ENCODE measurements at regions not wholly inside any gene's neighbourhood (a gene's known extent, or its start where the extent isn't known, plus 50 kb on each side); places are given as distances from the start of the nearest gene placed in this dataset.
A peak's percentile ranks its signal among the peaks of the same experiment; 100 is the strongest.
"Not testable (repeated sequence)": the region's sequence is repeated elsewhere in the genome, so short reads cannot be mapped to it uniquely, and the experiment has no call there.

GRCh38 chr3:17845026-17845812 is 102.8 kb upstream of the TBC1D5 start:
- DNase-seq (ENCODE audit: low read depth in 2 of 2, low spot score in 1 of 2), result no peak

- no peak for DNase-seq (ENCODE audit: low read depth in 2 of 2, low spot score in 1 of 2)
These were observed 101.8 kb upstream of the TBC1D5 start for GRCh38 chr3:17844236-17844635.

DNA sequence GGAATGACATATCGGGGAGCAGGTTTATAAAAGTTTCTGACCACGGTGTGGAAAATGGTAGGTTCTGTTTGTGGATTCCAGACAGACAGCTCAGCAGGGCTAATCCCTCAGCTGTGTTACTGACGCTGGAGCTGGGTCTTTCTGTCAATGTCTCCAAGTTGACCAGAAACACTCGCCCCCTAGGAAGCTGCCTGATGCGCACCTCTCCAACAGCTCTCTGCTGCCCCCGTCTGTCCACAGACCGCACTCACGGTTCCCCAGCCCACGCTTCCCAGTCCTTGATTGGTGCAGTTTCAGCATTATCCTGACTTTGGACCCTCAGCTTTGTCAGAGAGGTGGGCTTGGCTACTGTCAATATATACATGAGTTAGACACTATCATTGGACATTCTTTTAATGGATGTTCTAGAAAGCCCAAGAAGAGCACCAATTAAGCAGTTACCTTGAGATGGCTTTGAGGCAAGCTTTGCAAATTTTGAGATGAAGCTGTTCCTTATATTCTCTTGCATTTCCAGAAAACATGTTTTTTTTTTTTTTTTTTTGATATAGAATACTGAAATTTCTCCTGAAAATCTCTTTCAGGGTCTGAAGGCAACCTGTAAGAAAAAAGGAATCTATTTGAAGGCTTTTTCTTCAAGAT is 98.9 kb upstream of the TBC1D5 start:
- DNase-seq (ENCODE audit: low read depth in 2 of 2, low spot score in 1 of 2), result peak; percentile 37 to 57

DNA sequence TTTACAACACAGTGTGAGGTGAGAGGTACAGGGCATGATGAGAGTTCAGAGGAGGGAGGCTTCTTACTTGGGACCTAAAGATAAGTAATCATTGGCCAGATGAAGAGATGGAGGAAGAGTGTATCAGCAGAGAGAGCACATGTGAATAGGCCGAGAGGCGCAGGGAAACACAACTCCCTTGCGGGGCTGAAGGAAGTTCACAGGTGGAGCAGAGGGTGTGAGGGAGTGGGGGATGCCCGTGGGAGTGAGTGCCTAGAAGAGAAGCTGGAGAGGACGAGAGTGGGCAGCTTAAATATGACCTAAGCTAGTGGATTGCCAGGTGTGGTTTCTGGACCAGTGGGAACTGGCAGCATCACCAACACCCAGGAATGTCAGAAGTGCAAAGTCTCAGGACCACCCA is 98.2 kb upstream of the TBC1D5 start:
- DNase-seq (ENCODE audit: low read depth in 2 of 2, low spot score in 1 of 2), result no peak

DNA sequence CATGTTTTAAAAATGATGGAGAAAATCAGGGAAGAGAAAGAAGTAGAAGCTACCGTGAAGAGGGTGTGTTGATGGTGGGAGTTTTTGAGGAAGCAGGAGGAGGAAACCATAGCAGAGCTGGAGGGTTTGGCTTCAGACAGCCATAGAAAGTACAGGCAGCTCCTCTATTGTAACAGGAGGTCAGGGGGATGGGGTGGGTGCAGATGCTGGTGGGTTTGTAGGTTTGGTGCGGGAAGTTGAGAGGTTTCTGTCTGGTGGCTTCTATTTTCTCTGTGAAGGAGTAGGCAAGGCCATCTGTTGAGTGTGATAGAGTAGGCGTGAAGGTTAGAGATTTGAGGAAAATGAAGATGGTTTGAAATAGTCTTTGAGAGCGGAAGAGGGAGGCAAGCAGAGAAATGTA is 97.7 kb upstream of the TBC1D5 start:
- no peak for DNase-seq (ENCODE audit: low read depth in 2 of 2, low spot score in 1 of 2)

GRCh38 chr3:17836919-17837318 is 94.5 kb upstream of the TBC1D5 start:
- DNase-seq (ENCODE audit: low read depth in 2 of 2, low spot score in 1 of 2), result no peak

- DNase-seq (ENCODE audit: low read depth in 2 of 2, low spot score in 1 of 2), result no peak
These were observed 93.7 kb upstream of the TBC1D5 start for GRCh38 chr3:17836092-17836491.

DNA sequence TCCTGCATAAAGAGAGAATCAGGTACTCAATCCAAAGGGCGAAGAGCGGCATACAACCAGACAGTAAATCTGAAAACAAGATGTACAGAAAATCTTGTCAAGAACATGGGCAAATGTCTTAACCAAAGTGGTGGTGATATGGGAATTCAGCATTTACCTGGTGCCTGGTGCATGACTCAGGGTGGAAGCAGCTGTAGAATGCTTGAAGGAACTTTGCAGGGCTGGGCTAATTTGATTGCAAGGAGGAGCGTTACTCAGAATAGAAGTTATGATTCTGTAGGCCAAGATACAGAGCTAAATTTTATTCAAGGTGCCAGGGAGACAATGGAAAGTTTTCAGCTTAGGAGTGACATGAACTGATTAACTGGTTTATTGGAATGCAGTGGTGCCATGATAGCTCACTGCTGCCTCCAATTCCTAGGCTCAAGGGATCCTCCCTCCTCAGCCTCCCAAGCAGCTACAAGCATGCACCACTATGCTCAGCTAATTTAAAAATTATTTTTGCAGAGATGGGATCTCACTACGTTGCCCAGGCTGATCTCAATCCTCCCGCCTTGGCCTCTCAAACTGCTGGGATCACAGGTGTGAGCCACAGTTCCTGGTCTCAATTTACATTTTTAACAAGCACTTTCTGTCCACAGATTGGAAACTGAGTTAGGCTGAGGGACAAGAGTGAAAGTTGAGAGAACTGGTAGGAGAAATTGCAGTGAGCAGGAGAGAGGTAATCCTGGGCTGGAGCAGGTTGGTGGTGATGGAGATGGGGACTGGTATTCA is 91.5 kb upstream of the TBC1D5 start:
- no peak for DNase-seq (ENCODE audit: low read depth in 2 of 2, low spot score in 1 of 2)

DNA sequence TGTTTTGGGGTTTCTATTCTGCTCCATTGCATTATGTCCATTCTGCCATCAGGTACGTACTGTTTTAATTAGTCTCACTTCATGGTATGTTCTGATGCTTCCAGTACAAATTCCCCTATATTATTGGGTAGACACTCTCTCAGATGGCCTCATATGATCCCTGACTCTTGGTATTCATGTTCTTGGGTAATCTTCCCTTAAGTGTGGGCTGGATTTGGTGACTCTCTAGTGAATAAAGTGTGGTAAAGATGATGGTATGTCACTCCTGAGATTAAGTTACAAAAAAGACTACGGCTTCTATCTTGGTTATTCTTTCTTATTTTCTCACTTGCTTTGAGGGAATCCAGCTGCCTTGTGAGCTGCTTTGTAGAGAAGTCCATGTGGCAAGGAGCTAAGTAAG is 89.6 kb upstream of the TBC1D5 start:
- no peak for DNase-seq (ENCODE audit: low read depth in 2 of 2, low spot score in 1 of 2)

- no peak for DNase-seq (ENCODE audit: low read depth in 2 of 2, low spot score in 1 of 2)
These were observed 88.9 kb upstream of the TBC1D5 start for GRCh38 chr3:17831366-17831765.

GRCh38 chr3:17830788-17831187 is 88.4 kb upstream of the TBC1D5 start:
- DNase-seq (ENCODE audit: low read depth in 2 of 2, low spot score in 1 of 2), result no peak

DNA sequence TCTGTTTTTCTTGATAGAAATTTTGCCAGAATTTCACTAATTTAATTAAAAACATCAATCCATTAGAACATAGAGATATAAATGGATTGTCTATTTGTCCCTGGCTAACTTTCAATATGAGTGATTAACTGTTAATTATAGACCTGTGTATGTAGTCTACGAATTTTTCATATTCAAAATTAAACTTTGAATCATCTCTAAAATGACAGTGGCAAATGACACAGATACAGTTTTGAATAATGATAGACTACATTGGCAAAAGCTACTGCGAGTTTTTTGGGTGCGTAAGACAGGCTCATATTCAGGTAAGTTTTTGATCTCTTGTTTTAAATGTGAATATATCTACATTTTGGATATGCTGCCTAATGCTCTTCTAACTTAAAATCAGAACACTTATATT is 86.0 kb upstream of the TBC1D5 start:
- no peak for DNase-seq (ENCODE audit: low read depth in 2 of 2, low spot score in 1 of 2)

DNA sequence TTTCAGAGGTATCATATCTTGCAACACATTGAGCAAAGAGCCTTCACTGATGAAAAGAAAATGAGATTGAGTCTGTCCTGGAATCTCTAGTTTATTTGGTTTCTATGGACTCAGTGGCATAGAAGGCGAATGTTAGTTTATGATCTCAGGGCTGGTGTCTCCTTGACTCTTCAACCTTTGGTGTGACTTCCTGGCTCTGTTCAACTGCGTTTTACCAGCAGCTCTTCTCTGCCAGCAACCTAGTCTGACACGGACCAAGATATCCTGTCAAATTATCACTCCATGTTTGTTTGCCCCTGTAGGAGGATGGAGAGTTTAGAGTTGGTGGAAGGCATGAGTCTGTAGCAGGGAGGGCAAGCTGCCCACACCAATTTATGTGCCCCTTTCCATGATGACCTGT is 82.9 kb upstream of the TBC1D5 start:
- no peak for DNase-seq (ENCODE audit: low read depth in 2 of 2, low spot score in 1 of 2)

- no peak for DNase-seq (ENCODE audit: low read depth in 2 of 2, low spot score in 1 of 2)
These were observed 81.4 kb upstream of the TBC1D5 start for GRCh38 chr3:17823816-17824215.

- no peak for DNase-seq (ENCODE audit: low read depth in 2 of 2, low spot score in 1 of 2)
These were observed 80.6 kb upstream of the TBC1D5 start for GRCh38 chr3:17823036-17823435.

- DNase-seq (ENCODE audit: low read depth in 2 of 2, low spot score in 1 of 2), result no peak
These were observed 78.3 kb upstream of the TBC1D5 start for GRCh38 chr3:17820704-17821103.

GRCh38 chr3:17820275-17820674 is 77.8 kb upstream of the TBC1D5 start:
- no peak for DNase-seq (ENCODE audit: low read depth in 2 of 2, low spot score in 1 of 2)

GRCh38 chr3:17817973-17818372 is 75.5 kb upstream of the TBC1D5 start:
- DNase-seq (ENCODE audit: low read depth in 2 of 2, low spot score in 1 of 2), result not testable (repeated sequence)

DNA sequence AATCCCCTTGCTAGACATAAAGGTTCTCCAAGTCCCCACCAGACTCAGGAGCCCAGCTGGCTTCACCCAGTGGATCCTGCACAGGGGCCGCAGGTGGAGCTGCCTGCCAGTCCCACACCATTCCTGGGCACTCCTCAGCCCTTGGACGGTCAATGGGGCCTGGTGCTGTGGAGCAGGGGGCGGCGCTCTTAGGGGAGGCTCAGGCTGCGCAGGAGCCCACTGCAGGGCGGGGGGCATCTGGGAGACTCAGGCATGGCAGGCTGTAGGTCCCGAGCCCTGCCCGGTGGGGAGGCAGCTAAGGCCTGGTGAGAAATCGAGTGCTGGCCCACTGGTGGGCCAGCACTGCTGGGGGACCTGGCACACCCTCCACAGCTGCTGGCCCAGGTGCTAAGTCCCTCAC is 75.1 kb upstream of the TBC1D5 start:
- no peak for DNase-seq (ENCODE audit: low read depth in 2 of 2, low spot score in 1 of 2)

DNA sequence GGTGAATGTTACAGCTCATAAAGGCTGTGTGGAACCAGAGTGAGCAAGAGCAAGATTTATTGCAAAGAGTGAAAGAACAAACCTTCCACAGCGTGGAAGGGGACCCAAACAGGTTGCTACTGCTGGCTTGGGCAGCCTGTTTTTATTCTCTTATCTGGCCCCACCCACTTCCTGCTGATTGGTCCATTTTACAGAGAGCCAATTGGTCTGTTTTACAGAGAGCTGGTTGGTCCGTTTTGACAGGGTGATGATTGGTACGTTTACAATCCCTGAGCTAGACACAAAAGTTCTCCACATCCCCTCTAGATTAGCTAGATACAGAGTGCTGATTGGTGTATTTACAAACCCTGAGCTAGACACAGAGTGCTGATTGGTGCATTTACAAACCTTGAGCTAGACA is 74.4 kb upstream of the TBC1D5 start:
- DNase-seq (ENCODE audit: low read depth in 2 of 2, low spot score in 1 of 2), result not testable (repeated sequence)

- DNase-seq (ENCODE audit: low read depth in 2 of 2, low spot score in 1 of 2), result not testable (repeated sequence)
These were observed 69.9 kb upstream of the TBC1D5 start for GRCh38 chr3:17812328-17812727.

DNA sequence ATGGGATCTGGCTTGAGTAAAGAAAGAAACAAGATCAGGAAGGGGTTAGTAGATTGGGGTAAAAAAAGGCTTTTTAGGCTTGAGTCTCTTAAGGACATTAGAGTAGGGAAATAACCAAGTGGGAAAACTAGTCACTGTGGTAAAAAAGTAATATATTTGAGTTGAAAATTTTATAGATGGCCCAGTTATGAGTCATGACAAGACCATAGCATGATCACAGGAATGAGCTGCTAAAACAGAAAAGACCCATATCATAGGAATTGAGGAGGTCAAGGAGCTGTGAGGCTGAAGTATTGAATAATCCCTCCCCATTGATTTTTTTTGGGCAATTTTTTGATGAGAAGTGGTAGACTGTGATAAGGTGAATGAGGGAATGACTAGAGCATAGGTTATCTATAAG is 69.2 kb upstream of the TBC1D5 start:
- no peak for DNase-seq (ENCODE audit: low read depth in 2 of 2, low spot score in 1 of 2)

Data from stimulated activated CD8-positive, alpha-beta memory T cell treated with anti-CD3 and anti-CD28 coated beads, Interleukin-4, amount 100 ng/mL, for 4 hours (primary cell).